Body of pancreas (tissue), 4 donors: ENCODE measurements at regions not wholly inside any gene's neighbourhood (a gene's known extent, or its start where the extent isn't known, plus 50 kb on each side); places are given as distances from the start of the nearest gene placed in this dataset.

Source experiments
- POLR2A ChIP-seq, 3 donors: fragments of 450-650 bp; IDR thresholded peaks; one replicate each; pipeline ENCODE4 v1.6.1; 2016; ENCODE audit warnings: antibody characterized with exemption in 3 of 3, mild to moderate bottlenecking in 2 of 3
- TF ChIP-seq, protein P1 (sequence below), 7 experiments: fragments of 450-650 bp in 4 of 7; fragments of 200-600 bp in 3 of 7; sonication (generic) in 3 of 7; IDR thresholded peaks; one replicate each; pipeline ENCODE4 v1.5.1; 2016 to 2019; ENCODE audit warnings: antibody characterized with exemption in 7 of 7

- TF ChIP-seq, protein P1, sequence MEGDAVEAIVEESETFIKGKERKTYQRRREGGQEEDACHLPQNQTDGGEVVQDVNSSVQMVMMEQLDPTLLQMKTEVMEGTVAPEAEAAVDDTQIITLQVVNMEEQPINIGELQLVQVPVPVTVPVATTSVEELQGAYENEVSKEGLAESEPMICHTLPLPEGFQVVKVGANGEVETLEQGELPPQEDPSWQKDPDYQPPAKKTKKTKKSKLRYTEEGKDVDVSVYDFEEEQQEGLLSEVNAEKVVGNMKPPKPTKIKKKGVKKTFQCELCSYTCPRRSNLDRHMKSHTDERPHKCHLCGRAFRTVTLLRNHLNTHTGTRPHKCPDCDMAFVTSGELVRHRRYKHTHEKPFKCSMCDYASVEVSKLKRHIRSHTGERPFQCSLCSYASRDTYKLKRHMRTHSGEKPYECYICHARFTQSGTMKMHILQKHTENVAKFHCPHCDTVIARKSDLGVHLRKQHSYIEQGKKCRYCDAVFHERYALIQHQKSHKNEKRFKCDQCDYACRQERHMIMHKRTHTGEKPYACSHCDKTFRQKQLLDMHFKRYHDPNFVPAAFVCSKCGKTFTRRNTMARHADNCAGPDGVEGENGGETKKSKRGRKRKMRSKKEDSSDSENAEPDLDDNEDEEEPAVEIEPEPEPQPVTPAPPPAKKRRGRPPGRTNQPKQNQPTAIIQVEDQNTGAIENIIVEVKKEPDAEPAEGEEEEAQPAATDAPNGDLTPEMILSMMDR (IDR thresholded peaks at IDR 0.05), result no peak
- TF ChIP-seq POLR2A (IDR thresholded peaks at IDR 0.05), result no peak
These were observed 53.1 kb upstream of the TMEM33 start for GRCh38 chr4:41881981-41882624.
